HG03280 (cell line): ENCODE measurements at regions not wholly inside any gene's neighbourhood (a gene's known extent, or its start where the extent isn't known, plus 50 kb on each side); places are given as distances from the start of the nearest gene placed in this dataset.

Source experiments
- ATAC-seq: cut with Tn5 transposase; IDR thresholded peaks from one replicate; pipeline ENCODE4 v1.9.1; 2021; ENCODE audit warnings: mild to moderate bottlenecking, moderate library complexity; ENCODE audit not compliant: unreplicated experiment

DNA sequence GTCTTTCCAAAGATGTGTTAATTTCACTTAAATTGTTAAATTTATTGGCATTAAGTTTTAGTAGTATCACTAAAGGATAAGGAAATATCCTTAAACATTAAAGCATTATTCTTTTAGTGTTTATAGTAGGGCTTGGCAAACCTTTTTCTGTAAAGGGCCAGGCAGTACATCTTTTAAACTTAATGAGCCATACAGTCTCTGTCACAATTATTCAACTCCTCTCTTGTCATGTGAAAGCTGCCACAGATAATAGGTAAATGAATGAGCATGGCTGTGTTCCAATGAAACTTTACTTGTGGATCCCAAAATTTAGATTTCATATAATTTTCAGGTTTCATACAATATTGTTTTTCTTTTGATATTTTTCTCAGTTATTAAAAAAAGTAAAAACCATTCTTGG is 268.2 kb upstream of the C11orf87 start:
- no peak for ATAC-seq

GRCh38 chr11:109155291-109155690 is 266.7 kb upstream of the C11orf87 start:
- ATAC-seq, result peak; percentile 94

DNA sequence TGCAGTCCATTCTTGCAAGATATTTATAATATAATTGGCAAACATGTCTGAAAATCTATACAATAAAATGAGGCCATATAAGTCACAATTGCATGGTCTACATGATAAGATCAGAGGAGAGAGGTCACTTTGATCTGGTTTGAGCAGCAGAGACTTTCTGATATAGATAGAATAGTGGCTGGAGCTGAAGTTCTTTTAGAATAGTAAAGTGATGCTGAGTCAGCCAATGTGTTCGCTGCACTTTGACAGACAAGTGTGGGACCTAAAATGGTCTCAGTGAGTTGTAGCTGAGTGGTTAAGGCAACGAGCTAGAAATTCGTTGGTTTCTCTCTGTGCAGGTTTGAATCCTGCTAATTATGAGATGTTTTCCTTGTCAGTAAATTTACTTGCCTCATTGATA is 257.0 kb upstream of the C11orf87 start:
- no peak for ATAC-seq

GRCh38 chr11:109166441-109166840 is 255.5 kb upstream of the C11orf87 start:
- no peak for ATAC-seq

- no peak for ATAC-seq
Measured at GRCh38 chr11:109173504-109173903, 248.5 kb upstream of the C11orf87 start.

DNA sequence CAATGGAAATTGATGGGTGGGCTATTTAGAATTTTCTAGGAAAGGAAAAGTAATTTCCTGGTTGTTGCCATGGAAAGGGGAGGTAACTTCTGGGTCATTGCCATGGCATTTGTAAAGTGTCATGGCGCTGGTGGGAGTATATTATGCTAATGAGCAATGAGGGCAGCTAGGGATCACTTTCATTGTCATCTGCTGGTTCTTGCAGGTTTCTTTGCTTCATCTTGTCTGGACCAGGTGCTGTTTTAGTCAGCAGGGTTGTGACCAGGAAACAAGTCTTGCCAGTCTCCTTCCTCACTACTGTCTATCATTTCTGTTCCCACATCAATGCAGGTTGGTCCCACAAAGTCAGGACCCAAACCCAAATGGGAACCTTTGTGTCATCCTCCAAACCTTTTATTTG is 237.6 kb upstream of the C11orf87 start:
- no peak for ATAC-seq

DNA sequence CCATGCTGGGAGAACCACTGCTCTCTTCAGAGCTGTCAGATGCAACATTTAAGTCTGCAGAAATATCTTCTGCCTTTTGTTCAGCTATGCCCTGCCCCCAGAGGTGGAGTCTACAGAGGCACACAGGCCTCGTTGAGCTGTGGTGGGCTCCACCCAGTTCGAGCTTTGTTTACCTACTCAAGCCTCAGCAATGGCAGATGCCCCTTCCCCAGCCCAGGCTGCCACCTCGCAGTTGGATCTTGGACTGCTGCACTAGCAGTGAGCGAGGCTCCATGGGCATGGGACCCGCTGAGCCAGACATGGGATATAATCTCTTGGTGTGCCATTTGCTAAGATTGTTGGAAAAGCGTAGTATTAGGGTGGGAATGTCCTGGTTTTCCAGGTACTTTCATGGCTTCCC is 229.1 kb upstream of the C11orf87 start:
- ATAC-seq, result no peak

- no peak for ATAC-seq
Measured at GRCh38 chr11:109193880-109194279, 228.1 kb upstream of the C11orf87 start.

DNA sequence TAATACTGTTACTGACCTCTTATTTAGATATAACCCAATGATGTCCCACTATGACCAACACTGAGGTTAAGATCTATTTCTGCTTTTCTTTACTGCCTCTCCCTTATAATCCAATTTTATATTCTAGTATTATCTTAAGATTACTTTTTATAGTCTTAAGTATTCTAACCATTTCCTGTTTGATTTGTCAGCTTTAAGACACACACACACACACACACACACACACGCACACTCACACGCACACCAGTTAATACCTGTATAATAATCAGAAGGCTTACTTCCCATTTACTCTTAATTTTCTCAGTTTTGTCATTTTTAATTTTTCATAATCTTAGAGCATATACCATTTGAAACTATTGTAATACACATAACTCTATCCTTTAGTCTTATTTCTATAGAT is 226.0 kb upstream of the C11orf87 start:
- ATAC-seq, result no peak

DNA sequence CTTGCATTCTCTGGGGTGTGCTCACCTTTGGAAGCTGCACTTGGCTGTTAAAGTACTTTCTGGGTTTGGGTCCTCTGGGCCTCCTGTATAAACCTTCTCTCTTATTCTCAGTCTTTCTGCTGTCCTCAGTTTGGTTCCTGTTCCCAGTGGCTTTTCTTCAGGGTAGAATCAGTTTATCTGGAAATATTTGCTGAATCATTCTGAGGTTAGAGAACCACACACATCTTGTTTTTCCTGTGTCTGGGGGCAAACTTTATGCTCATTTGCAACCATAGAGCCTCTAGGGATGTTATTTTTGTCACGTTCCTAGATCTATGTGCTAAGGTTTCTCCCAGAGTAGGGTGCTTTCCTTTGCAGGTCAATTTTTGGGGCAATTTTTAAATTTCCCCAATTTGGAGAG is 224.3 kb upstream of the C11orf87 start:
- no peak for ATAC-seq

DNA sequence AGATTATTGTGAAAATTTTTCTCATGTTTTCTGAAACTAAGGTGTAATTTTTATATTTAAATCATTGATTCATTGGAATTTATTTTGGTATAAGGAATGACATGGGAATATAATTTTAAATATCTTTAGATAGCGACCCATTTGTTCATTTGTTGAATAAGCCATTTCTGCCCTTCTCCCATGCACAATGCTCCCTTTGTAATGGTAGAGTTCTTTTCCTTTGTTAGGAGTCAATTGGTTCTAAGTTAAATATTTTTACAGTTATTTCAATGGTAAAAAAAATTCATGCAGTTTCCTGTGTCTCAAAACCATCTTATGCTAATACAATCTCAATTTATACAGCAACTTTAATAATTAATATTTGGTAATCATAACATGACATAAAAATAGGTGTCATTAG is 218.8 kb upstream of the C11orf87 start:
- ATAC-seq, result no peak

GRCh38 chr11:109205312-109205711 is 216.7 kb upstream of the C11orf87 start:
- ATAC-seq, result no peak

- ATAC-seq, result no peak
Measured at GRCh38 chr11:109208121-109208520, 213.9 kb upstream of the C11orf87 start.

- ATAC-seq, result no peak
Measured at GRCh38 chr11:109209572-109209971, 212.4 kb upstream of the C11orf87 start.

DNA sequence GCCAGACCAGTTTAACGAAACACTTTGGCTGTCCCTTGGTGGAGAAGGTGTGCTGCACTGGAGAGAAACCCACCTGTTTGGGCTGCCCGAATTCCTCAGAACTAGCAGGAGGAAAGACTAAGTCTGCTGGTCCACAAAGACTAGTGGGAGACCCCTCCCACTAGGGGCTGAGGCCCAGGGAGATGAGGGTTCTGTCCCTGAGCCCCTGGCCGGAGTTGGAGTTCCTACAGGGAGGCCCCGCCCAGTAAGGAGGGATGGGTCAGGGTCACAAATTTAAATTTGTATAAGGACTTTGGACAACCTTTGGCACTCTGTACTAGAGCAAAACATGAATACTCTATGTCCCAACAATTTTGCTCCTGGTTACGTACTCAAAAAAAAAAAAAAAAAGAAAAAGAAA is 200.8 kb upstream of the C11orf87 start:
- no peak for ATAC-seq

DNA sequence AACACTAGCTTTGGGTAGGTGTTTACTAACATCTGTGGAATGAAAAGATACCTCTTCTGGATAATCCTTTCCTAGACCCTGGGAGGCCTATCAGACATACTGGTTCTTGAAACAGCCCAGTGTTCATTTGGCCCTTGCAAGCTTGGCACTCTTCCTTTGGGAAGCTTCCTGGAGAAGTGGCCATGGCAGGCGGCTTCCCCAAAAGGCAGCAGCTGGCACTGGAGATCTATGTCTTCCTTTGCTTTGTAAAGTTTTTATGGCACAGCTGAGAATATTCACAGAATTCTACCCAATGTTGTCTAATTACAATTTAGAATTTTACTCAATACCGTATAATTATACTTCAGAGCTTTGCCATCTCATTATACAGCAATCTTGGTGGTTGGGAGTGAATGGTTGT is 199.2 kb upstream of the C11orf87 start:
- no peak for ATAC-seq

DNA sequence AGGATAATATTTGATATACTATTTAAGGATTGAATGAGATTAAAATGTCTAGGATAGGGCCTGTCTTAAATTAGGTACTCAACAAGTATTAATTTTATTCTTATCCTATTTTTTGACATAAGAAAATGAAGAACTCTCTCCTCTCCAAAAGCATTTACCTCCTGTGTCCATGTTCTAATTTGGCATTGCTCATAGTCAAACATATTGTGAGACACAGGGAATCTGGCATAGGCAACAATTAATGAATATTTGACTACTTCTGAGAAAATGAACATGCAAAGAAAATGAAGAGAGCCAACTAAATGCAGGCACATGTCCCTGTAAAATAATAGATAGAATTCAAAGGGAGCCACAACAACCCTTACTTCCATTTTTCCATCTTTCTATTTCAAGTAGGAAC is 198.5 kb upstream of the C11orf87 start:
- no peak for ATAC-seq

- ATAC-seq, result no peak
Measured at GRCh38 chr11:109229682-109230081, 192.3 kb upstream of the C11orf87 start.

GRCh38 chr11:109236188-109236587 is 185.8 kb upstream of the C11orf87 start:
- no peak for ATAC-seq

GRCh38 chr11:109236696-109237095 is 185.3 kb upstream of the C11orf87 start:
- ATAC-seq, result no peak

DNA sequence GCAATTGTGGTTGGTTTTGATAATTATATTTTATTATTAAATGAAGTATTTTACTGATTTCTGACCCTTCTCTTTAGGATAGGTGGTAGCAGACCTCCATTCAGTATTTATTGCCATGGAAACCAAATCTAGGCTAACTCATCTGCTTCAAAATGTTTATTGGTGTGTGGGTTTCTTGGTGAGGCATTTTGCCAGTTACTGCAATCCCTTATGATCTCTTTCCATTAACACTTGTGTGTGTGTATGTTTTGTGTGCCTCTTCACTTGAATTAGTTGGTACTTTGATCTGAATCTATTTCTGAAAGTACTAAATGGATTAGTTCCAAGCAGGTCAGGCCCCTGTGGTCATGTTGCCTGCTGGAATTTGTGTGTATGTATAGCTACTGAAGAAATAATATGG is 184.4 kb upstream of the C11orf87 start:
- no peak for ATAC-seq

- ATAC-seq, result no peak
Measured at GRCh38 chr11:109241988-109242536, 179.9 kb upstream of the C11orf87 start.

DNA sequence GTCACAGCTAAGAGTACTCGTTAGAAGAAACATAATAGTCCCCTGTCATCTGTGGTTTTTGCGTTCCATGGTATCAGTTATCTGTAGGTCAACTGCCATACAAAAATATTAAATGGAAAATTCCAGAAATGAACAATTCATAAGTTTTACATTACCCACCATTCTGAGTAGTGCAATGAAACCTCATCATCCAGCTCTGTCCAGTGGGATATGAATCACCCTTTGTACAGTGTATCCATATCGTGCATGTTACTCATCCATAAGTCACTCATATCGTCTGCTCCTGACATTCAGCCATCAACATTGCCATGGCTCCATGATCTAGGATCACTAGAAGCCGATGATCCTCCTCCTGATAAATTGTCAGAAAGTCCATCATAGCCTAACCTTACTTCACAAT is 174.9 kb upstream of the C11orf87 start:
- ATAC-seq, result no peak

GRCh38 chr11:109249597-109249996 is 172.4 kb upstream of the C11orf87 start:
- no peak for ATAC-seq
